Ishikawa (cell line): ENCODE measurements at regions not wholly inside any gene's neighbourhood (a gene's known extent, or its start where the extent isn't known, plus 50 kb on each side); places are given as distances from the start of the nearest gene placed in this dataset.

Experiments used
- CEBPB ChIP-seq: IDR thresholded peaks from 2 replicates; pipeline ENCODE4 v1.6.1; 2012
- EGR1 ChIP-seq: IDR thresholded peaks from 2 replicates; pipeline ENCODE4 v1.6.1; 2012
- EP300 ChIP-seq: IDR thresholded peaks from 2 replicates; pipeline ENCODE4 v1.6.1; 2012; ENCODE audit warnings: borderline replicate concordance
- FOXM1 ChIP-seq: IDR thresholded peaks from 2 replicates; pipeline ENCODE4 v1.6.1; 2012; ENCODE audit warnings: low read depth, borderline replicate concordance
- NFIC ChIP-seq: IDR thresholded peaks from 2 replicates; pipeline ENCODE4 v1.6.1; 2012
- RAD21 ChIP-seq: IDR thresholded peaks from 2 replicates; pipeline ENCODE4 v1.6.1; 2012; ENCODE audit warnings: low read depth
- REST ChIP-seq: IDR thresholded peaks from 2 replicates; pipeline ENCODE4 v1.6.1; 2012; ENCODE audit warnings: low read depth, mild to moderate bottlenecking
- TAF1 ChIP-seq: IDR thresholded peaks from 2 replicates; pipeline ENCODE4 v1.6.1; 2012; ENCODE audit warnings: low read depth, mild to moderate bottlenecking
- TEAD4 ChIP-seq: IDR thresholded peaks from 2 replicates; pipeline ENCODE4 v1.6.1; 2012
- USF1 ChIP-seq: IDR thresholded peaks from 2 replicates; pipeline ENCODE4 v1.6.1; 2012

- no peak for TF ChIP-seq TEAD4
- TF ChIP-seq EP300 = no peak
- TF ChIP-seq CEBPB = no peak
- TF ChIP-seq RAD21 = no peak
- TF ChIP-seq USF1 = no peak
- no peak for TF ChIP-seq NFIC
- no peak for TF ChIP-seq FOXM1
- no peak for TF ChIP-seq TAF1
- no peak for TF ChIP-seq REST
- TF ChIP-seq EGR1 = no peak
Measured at GRCh38 chr2:149701241-149701640, 113.7 kb upstream of the MMADHC start.
